Fibroblast of skin of scalp (primary cell): ENCODE measurements at regions not wholly inside any gene's neighbourhood (a gene's known extent, or its start where the extent isn't known, plus 50 kb on each side); places are given as distances from the start of the nearest gene placed in this dataset.

ENCODE experiments used
- DNase-seq: peaks from one replicate; pipeline ENCODE4 v3.0.0-alpha.2; 2013

- no peak for DNase-seq
Measured at GRCh38 chr1:82323144-82323841, 522.6 kb downstream of the ADGRL2 start.

GRCh38 chr1:82321794-82322193 lies 521.1 kb downstream of the ADGRL2 start:
- DNase-seq, result peak; percentile 60

GRCh38 chr1:82319546-82319945 lies 518.8 kb downstream of the ADGRL2 start:
- DNase-seq, result peak; percentile 24

GRCh38 chr1:82318921-82319320 lies 518.2 kb downstream of the ADGRL2 start:
- no peak for DNase-seq

GRCh38 chr1:82318265-82318664 lies 517.5 kb downstream of the ADGRL2 start:
- peak; percentile 29 for DNase-seq

- DNase-seq, result peak; percentile 30
Measured at GRCh38 chr1:82317671-82318070, 516.9 kb downstream of the ADGRL2 start.

GRCh38 chr1:82299656-82300055 lies 498.9 kb downstream of the ADGRL2 start:
- DNase-seq, result no peak

GRCh38 chr1:82299056-82299455 lies 498.3 kb downstream of the ADGRL2 start:
- no peak for DNase-seq

GRCh38 chr1:82297139-82297896 lies 496.6 kb downstream of the ADGRL2 start:
- DNase-seq, result no peak

- DNase-seq, result no peak
Measured at GRCh38 chr1:82287556-82287955, 486.8 kb downstream of the ADGRL2 start.

GRCh38 chr1:82284213-82284612 lies 483.5 kb downstream of the ADGRL2 start:
- DNase-seq, result peak; percentile 9

GRCh38 chr1:82279241-82279640 lies 478.5 kb downstream of the ADGRL2 start:
- no peak for DNase-seq

GRCh38 chr1:82273816-82274215 lies 473.1 kb downstream of the ADGRL2 start:
- no peak for DNase-seq

- DNase-seq, result peak; percentile 38
Measured at GRCh38 chr1:82269431-82269830, 468.7 kb downstream of the ADGRL2 start.

- no peak for DNase-seq
Measured at GRCh38 chr1:82268826-82269225, 468.1 kb downstream of the ADGRL2 start.

- DNase-seq, result no peak
Measured at GRCh38 chr1:82266351-82266750, 465.6 kb downstream of the ADGRL2 start.

- no peak for DNase-seq
Measured at GRCh38 chr1:82265436-82265835, 464.7 kb downstream of the ADGRL2 start.

GRCh38 chr1:82264802-82265201 lies 464.1 kb downstream of the ADGRL2 start:
- DNase-seq, result no peak

- no peak for DNase-seq
Measured at GRCh38 chr1:82263396-82263795, 462.7 kb downstream of the ADGRL2 start.

GRCh38 chr1:82260666-82261065 lies 459.9 kb downstream of the ADGRL2 start:
- DNase-seq, result no peak

GRCh38 chr1:82260051-82260450 lies 459.3 kb downstream of the ADGRL2 start:
- no peak for DNase-seq

- DNase-seq, result no peak
Measured at GRCh38 chr1:82258887-82259286, 458.2 kb downstream of the ADGRL2 start.

- DNase-seq, result no peak
Measured at GRCh38 chr1:82246050-82246449, 445.3 kb downstream of the ADGRL2 start.

GRCh38 chr1:82245345-82246014 lies 444.7 kb downstream of the ADGRL2 start:
- DNase-seq, result no peak
